ENCODE measurements at regions not wholly inside any gene's neighbourhood (a gene's known extent, or its start where the extent isn't known, plus 50 kb on each side); places are given as distances from the start of the nearest gene placed in this dataset.

- intact Hi-C loops (cut with micrococcal nuclease) = no loop called here
- Histone ChIP-seq H3K27ac (replicated peaks) (no peak overlapping the region), H3K4me1 (no peaks in the 10 kb centered on the region), H3K4me3 (no peak overlapping the region), H3K9me3 (replicated peaks) (peaks cover 29% of the 10 kb centered on the region), H3K27me3 (ENCODE audit: low read depth) (no peaks in the 10 kb centered on the region), H3K36me3 (no peaks in the 10 kb centered on the region)
- TF ChIP-seq CTCF (IDR thresholded peaks at IDR 0.05; ENCODE audit: borderline replicate concordance) = no peak
- no peak for DNase-seq
Measured at GRCh38 chr1:86296305-86297205, 99.6 kb downstream of the ODF2L start.

- no peak for DNase-seq
Measured at GRCh38 chr1:86289746-86290145, 106.4 kb downstream of the ODF2L start.

GRCh38 chr1:86289161-86289560 lies 107.0 kb downstream of the ODF2L start:
- intact Hi-C loops (cut with micrococcal nuclease) = no loop called here
- Histone ChIP-seq H3K36me3 (no peaks in the 10 kb centered on the region), H3K4me3 (no peak overlapping the region), H3K4me1 (no peaks in the 10 kb centered on the region), H3K27me3 (ENCODE audit: low read depth) (no peaks in the 10 kb centered on the region), H3K9me3 (replicated peaks) (peaks cover 25% of the 10 kb centered on the region), H3K27ac (replicated peaks) (no peak overlapping the region)
- no peak for TF ChIP-seq CTCF (IDR thresholded peaks at IDR 0.05; ENCODE audit: borderline replicate concordance)
- no peak for DNase-seq

More at GRCh38 chr1:86289746-86290145, 106.4 kb downstream of the ODF2L start:
- Histone ChIP-seq H3K4me1 (no peaks in the 10 kb centered on the region), H3K36me3 (no peaks in the 10 kb centered on the region), H3K9me3 (replicated peaks) (peaks cover 25% of the 10 kb centered on the region), H3K27ac (replicated peaks) (no peak overlapping the region), H3K27me3 (ENCODE audit: low read depth) (no peaks in the 10 kb centered on the region), H3K4me3 (no peak overlapping the region)
- TF ChIP-seq CTCF (IDR thresholded peaks at IDR 0.05; ENCODE audit: borderline replicate concordance) = no peak
- intact Hi-C loops (cut with micrococcal nuclease) = no loop called here

GRCh38 chr1:86288586-86289147 lies 107.5 kb downstream of the ODF2L start:
- Histone ChIP-seq H3K27me3 (ENCODE audit: low read depth) (no peaks in the 10 kb centered on the region), H3K9me3 (replicated peaks) (peaks cover 25% of the 10 kb centered on the region), H3K27ac (replicated peaks) (no peak overlapping the region), H3K4me1 (no peaks in the 10 kb centered on the region), H3K4me3 (no peak overlapping the region), H3K36me3 (no peaks in the 10 kb centered on the region)
- DNase-seq = no peak
- TF ChIP-seq CTCF (IDR thresholded peaks at IDR 0.05; ENCODE audit: borderline replicate concordance) = no peak
- intact Hi-C loops (cut with micrococcal nuclease) = no loop called here

GRCh38 chr1:86285796-86286195 lies 110.3 kb downstream of the ODF2L start:
- H3K9me3 ChIP-seq (replicated peaks) = peaks cover 10% of the 10 kb centered on the region
- intact Hi-C loops (cut with micrococcal nuclease) = no loop called here

More at GRCh38 chr1:86285796-86286195, 110.3 kb downstream of the ODF2L start:
- no peak overlapping the region for H3K27ac ChIP-seq (replicated peaks)
- no peaks in the 10 kb centered on the region for H3K36me3 ChIP-seq
- no peak for DNase-seq
- no peak overlapping the region for H3K4me3 ChIP-seq
- no peaks in the 10 kb centered on the region for H3K27me3 ChIP-seq (ENCODE audit: low read depth)
- H3K4me1 ChIP-seq = no peaks in the 10 kb centered on the region
- no peak for TF ChIP-seq CTCF (IDR thresholded peaks at IDR 0.05; ENCODE audit: borderline replicate concordance)

Measured in left ventricle myocardium inferior (tissue), 1 donor.